ENCODE measurements at regions not wholly inside any gene's neighbourhood (a gene's known extent, or its start where the extent isn't known, plus 50 kb on each side); places are given as distances from the start of the nearest gene placed in this dataset.

DNA sequence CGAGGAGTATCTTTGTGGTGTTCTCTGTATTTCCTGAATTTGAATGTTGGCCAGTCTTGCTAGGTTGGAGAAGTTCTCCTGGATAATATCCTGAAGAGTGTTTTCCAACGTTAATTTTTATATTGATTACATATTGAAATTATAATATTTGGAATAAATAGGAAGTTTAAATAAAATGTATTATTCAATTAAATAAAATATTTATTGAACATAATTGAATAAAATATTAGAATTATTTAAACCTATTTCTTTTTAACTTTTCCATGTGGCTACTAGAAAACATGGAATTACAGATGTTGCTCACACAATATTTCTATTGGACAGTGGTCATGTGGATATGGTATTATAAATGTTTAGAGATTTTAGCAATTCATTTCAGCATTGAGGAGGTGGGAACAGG, 170.8 kb upstream of the FST start:
- no peaks in the 10 kb centered on the region for H3K4me1 Mint-ChIP-seq (ENCODE audit: low read depth in 2 of 2)
- no peak for ATAC-seq
- H3K36me3 Mint-ChIP-seq, result peaks cover 12% of the 10 kb centered on the region
- H3K9me3 Mint-ChIP-seq, result peaks cover 18% of the 10 kb centered on the region
- H3K4me3 Mint-ChIP-seq, result no peak overlapping the region
- no peaks in the 10 kb centered on the region for H3K27me3 Mint-ChIP-seq
- DNase-seq (ENCODE audit: low spot score), result no peak
- H3K27ac Mint-ChIP-seq, result no peak overlapping the region

DNA sequence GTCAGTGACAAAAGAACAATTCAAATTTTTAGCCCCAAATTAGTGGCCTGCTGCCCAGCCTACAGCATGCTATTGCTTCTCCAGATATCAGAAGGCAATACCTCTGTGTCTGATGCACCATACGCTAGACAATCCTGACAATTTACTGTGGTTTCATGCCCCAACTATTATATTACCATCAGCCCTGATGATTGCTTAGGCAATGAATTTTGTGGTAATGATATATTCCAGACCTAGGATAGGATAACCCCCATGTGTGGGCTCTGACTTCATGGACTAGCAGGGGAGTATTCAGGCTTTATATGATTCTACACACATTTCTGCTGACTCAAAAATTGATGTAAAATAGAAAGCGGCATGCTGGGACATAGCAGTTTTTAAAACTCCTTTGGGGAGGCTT, 168.7 kb upstream of the FST start:
- Mint-ChIP-seq H3K27ac (no peak overlapping the region), H3K9me3 (peaks cover 16% of the 10 kb centered on the region), H3K4me3 (no peak overlapping the region), H3K27me3 (no peaks in the 10 kb centered on the region), H3K4me1 (ENCODE audit: low read depth in 2 of 2) (no peaks in the 10 kb centered on the region), H3K36me3 (peaks cover 12% of the 10 kb centered on the region)
- DNase-seq (ENCODE audit: low spot score) (no peak), ATAC-seq (no peak)

DNA sequence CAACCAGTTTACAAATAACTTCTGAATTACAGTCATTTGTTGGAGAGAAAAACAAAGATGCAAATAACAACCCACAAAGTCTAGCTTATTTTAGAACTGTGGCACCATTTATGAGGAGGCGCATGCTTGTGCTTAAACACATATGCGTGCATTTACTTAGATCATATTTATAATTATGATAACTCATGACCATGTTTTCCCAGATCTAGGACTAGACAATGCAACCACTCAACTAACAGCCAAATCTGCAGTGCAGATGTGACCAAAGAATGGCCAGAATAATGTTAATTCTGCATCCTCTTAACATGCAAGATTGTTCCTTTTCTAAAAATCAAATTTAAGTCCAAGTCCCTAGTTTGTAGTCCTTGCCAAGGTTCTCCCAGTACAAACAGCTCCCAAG, 167.3 kb upstream of the FST start:
- Mint-ChIP-seq H3K36me3 (peaks cover 9% of the 10 kb centered on the region), H3K27ac (no peak overlapping the region), H3K4me1 (ENCODE audit: low read depth in 2 of 2) (no peaks in the 10 kb centered on the region), H3K4me3 (no peak overlapping the region), H3K27me3 (no peaks in the 10 kb centered on the region), H3K9me3 (peaks cover 20% of the 10 kb centered on the region)
- ATAC-seq (no peak), DNase-seq (ENCODE audit: low spot score) (no peak)

DNA sequence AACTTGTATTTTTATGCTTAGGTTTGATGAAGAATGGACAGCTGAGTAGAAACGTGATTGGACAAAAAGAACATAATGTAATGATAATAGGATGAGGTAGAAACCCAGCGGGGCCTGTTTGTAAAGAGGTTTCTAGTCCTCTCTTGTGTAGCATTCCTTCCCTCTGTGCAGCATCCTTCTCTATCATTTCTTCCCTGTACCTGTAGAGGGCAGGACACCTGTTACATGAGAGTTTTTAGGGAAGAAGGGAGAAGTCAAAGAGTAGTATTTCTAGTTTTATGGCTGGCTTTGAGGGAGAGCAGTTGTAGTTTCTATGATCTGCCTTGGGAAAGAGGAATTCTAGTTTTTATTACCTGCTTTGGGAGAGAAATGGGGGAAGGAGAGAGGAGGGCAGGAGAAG, 162.1 kb upstream of the FST start:
- Mint-ChIP-seq H3K27ac (no peak overlapping the region), H3K27me3 (no peaks in the 10 kb centered on the region), H3K9me3 (peaks cover 12% of the 10 kb centered on the region), H3K36me3 (no peaks in the 10 kb centered on the region), H3K4me1 (ENCODE audit: low read depth in 2 of 2) (no peaks in the 10 kb centered on the region), H3K4me3 (no peak overlapping the region)
- DNase-seq (ENCODE audit: low spot score) (no peak), ATAC-seq (no peak)

DNA sequence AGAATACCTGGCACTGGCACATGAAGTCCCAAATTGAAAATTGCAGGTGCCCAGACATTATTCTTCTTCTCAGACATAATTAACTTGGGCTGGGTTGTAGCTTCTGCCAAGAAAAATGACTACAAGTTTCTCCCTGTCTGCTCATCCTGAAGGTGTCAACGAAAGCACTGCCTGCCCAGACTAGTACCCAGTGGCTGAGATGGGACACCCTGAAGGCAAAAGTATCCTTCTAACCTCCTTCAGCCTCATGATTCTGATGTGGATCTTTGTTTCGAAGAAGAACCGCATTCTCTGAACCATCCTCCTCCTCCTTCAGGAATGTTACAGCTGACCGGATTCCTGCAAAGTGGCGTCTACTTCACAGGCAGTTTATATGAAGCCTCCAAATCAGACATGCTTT, 161.1 kb upstream of the FST start:
- ATAC-seq (no peak), DNase-seq (ENCODE audit: low spot score) (no peak)
- Mint-ChIP-seq H3K36me3 (no peaks in the 10 kb centered on the region), H3K9me3 (peaks cover 12% of the 10 kb centered on the region), H3K4me3 (no peak overlapping the region), H3K4me1 (ENCODE audit: low read depth in 2 of 2) (no peaks in the 10 kb centered on the region), H3K27ac (no peak overlapping the region), H3K27me3 (no peaks in the 10 kb centered on the region)

DNA sequence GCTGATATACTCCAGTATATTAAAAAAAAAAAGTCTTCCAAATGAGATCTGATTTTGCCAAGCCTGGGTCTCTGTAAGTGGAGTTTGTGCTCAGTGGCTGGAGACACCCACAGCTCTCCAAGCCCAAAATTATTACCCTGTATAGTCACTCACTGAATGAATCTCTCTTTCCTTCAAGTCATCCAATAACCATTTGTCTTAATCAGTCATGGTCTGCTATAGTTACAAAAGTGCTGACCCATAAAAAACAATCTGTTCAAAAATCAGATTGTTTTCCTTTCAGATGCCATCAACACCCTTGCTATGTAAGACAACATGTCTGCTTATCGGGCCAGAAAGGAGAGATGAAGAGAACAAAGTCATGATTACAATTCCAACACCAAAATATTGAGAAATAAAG, 159.4 kb upstream of the FST start:
- DNase-seq (ENCODE audit: low spot score) (no peak), ATAC-seq (no peak)
- no peaks in the 10 kb centered on the region for H3K36me3 Mint-ChIP-seq

DNA sequence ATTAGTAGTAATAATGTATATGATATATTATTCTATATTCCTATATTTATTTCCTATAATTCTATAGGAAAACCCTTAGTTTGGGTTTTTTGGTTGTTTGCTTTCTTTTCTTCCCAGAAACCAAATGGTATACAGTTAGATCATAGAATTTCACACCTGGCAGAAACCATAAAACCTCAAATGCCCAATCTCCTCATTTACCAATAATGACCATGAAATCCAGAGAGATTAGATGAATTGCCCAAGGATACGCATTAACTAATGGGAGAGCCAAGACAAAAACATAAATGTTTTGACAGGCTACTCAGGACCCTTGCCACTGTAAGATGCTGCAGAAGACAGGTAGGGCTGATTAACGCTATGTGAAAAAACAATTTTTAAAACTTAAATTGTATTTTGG, 158.7 kb upstream of the FST start:
- Mint-ChIP-seq H3K36me3 (no peaks in the 10 kb centered on the region), H3K9me3 (peaks cover 5% of the 10 kb centered on the region), H3K27ac (no peak overlapping the region), H3K4me3 (no peak overlapping the region), H3K27me3 (no peaks in the 10 kb centered on the region), H3K4me1 (ENCODE audit: low read depth in 2 of 2) (no peaks in the 10 kb centered on the region)
- DNase-seq (ENCODE audit: low spot score), result no peak
- no peak for ATAC-seq

More for the DNA sequence above, 159.4 kb upstream of the FST start:
- H3K27ac Mint-ChIP-seq, result no peak overlapping the region
- no peaks in the 10 kb centered on the region for H3K4me1 Mint-ChIP-seq (ENCODE audit: low read depth in 2 of 2)
- H3K27me3 Mint-ChIP-seq, result no peaks in the 10 kb centered on the region
- no peak overlapping the region for H3K4me3 Mint-ChIP-seq
- H3K9me3 Mint-ChIP-seq, result peaks cover 5% of the 10 kb centered on the region

DNA sequence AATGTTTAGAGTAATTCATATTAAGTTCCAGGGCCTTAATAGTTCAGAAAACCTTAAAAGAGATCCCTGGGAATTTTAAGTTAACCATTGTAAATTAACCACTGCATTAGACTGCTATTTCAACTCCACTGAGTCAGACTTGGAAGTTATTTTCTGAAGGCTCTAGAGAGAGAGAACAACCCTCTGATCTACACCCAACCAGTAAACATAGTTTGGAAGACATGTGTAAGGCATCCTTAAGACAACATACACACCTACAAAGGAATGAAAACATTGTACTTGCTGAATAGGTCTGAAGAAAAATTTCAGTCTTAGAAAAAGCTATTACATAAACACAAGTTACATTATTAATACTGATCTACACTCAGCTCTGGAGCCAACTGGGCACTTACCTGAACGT, 158.2 kb upstream of the FST start:
- ATAC-seq, result no peak
- Mint-ChIP-seq H3K27ac (no peak overlapping the region), H3K36me3 (no peaks in the 10 kb centered on the region), H3K4me3 (no peak overlapping the region), H3K4me1 (ENCODE audit: low read depth in 2 of 2) (no peaks in the 10 kb centered on the region), H3K27me3 (no peaks in the 10 kb centered on the region), H3K9me3 (no peaks in the 10 kb centered on the region)
- DNase-seq (ENCODE audit: low spot score), result no peak

DNA sequence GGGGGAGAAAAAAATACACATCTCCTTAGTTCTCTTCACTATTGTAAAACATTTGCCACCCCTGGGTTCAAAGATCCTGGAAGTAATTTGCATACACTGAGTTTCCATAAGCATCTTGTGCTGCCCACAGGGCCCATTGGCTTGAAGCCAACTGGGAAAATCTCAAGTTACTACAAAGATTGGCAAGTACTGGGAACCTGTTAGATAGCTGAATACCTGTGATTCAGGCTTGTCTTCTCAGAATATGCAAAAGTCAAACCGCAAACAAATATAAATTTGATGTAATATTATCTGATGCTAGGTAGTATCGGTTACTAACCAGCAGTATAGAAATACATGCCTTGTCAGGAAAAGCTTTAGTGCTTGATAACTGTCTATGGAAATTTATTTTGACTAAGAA, 156.9 kb upstream of the FST start:
- H3K4me1 Mint-ChIP-seq (ENCODE audit: low read depth in 2 of 2), result no peaks in the 10 kb centered on the region
- ATAC-seq, result no peak
- H3K9me3 Mint-ChIP-seq, result no peaks in the 10 kb centered on the region
- H3K27me3 Mint-ChIP-seq, result no peaks in the 10 kb centered on the region
- no peaks in the 10 kb centered on the region for H3K36me3 Mint-ChIP-seq
- no peak for DNase-seq (ENCODE audit: low spot score)
- no peak overlapping the region for H3K4me3 Mint-ChIP-seq
- H3K27ac Mint-ChIP-seq, result no peak overlapping the region

DNA sequence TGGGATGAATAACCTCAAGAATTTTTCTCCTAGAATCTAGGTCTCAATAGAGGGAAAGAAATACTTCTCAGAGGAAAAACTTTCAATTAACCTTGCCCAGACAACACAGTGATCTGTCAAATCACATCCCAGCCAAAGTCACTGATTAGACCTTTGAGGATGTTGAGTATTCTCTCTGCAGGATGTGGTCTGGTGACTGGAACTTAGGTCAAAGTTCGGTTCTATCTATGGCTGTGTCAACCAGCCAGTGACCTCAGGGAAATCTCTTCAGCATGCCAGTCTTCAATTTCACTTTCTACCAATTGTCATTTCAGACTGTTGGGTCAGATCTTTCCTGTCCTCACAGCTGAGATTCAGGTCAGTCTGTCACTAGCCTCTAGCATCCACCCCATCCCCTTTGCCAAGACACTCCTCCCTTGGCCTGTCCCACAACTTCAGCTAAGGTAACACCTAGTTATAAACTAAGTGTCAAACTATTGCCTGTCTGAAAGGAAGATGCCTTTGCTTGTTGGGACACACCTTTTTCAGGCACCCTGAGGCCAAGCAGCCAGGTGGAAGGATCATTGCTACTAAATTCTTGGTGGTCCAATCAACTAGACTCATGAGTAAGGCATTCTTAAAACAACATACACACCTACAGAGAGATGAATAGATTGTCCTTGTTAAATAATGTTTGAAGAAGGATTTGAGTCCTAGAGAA, 156.3 kb upstream of the FST start:
- DNase-seq (ENCODE audit: low spot score) (no peak), ATAC-seq (no peak)
- Mint-ChIP-seq H3K27ac (no peak overlapping the region), H3K36me3 (no peaks in the 10 kb centered on the region), H3K4me3 (no peak overlapping the region), H3K4me1 (ENCODE audit: low read depth in 2 of 2) (no peaks in the 10 kb centered on the region), H3K27me3 (no peaks in the 10 kb centered on the region), H3K9me3 (no peaks in the 10 kb centered on the region)

DNA sequence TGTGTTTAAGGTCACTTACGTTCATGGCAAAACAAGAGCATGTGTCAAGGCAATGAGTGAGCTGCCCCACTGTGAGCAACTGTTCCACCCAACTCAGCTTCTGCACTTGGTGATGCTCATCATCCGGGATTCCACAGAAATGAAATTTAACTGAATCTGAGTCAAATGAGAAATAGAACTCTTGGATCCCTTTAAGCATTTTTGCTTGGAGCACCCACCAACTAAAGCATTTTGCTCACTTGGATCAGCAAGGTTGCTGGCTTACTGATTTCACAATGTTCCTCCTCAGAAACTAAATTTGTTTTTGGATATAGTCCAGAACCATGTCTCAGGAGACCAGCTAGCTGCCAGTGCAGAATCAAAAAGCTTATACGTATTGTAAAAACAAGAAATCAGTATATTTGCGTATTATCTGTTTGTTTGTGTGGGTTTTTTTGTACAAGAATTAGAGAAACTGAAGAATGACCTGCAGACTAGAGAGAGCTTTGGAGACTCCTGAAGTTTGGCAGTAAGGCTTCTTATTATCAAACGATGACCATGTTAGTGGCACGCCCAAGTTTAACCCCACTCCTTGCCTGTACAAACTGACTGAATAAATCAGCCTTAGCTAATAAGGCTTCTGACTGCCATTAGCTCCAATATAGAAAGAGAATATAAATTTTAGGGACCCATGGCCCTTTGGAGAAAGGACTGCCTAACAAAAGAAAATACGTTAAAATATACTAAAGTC, 153.8 kb upstream of the FST start:
- H3K36me3 Mint-ChIP-seq, result no peaks in the 10 kb centered on the region

DNA sequence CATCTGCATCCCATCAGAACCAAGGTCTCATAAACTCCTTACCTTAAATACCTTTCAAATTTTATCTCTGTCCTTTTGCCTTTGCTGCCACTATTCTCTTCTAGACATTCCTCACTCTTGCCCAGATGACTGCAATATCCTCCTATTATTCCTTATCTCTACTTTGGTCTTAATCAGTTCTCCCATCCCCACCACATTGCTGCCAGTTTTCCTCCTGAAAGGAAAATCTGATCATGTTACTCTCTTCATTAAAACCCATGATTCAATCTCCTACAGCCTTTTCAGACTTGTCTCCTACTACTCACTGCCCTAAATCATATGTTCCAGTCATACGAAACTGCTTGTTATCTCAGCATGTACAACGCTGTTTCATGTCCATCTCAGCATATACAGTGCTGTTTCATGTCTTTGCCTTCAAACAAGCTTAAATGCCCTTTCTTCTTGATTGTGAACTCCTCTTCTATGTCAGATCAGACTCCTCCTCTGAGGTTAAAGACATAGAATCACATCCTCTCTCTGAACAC, 152.6 kb upstream of the FST start:
- Mint-ChIP-seq H3K27ac (no peak overlapping the region), H3K4me3 (no peak overlapping the region), H3K4me1 (ENCODE audit: low read depth in 2 of 2) (no peaks in the 10 kb centered on the region), H3K36me3 (no peaks in the 10 kb centered on the region), H3K9me3 (no peaks in the 10 kb centered on the region), H3K27me3 (no peaks in the 10 kb centered on the region)
- ATAC-seq, result no peak
- DNase-seq (ENCODE audit: low spot score), result no peak

More for the DNA sequence above, 153.8 kb upstream of the FST start:
- H3K4me3 Mint-ChIP-seq, result no peak overlapping the region
- no peaks in the 10 kb centered on the region for H3K9me3 Mint-ChIP-seq
- no peaks in the 10 kb centered on the region for H3K4me1 Mint-ChIP-seq (ENCODE audit: low read depth in 2 of 2)
- no peak overlapping the region for H3K27ac Mint-ChIP-seq
- no peak for DNase-seq (ENCODE audit: low spot score)
- no peak for ATAC-seq
- no peaks in the 10 kb centered on the region for H3K27me3 Mint-ChIP-seq

DNA sequence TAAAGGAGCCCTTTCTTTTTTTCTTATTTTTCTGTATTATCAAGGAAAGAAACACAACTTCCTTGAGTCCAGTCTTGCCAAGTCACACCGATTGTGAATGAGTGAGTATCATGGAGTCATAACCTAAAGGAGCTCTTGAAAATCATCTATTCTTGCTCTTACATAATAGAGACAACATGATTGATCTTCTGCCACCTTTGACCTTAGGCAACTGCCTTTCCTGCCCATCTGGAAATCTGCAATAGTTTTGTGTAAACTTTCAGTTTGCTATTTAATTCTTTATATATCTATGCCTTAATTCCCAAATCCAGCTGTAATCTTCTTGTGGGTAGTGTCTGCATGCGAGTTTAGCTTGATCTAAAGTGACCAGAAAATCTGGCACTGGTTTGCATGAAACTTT, 149.9 kb upstream of the FST start:
- Mint-ChIP-seq H3K4me3 (no peak overlapping the region), H3K9me3 (no peaks in the 10 kb centered on the region), H3K36me3 (no peaks in the 10 kb centered on the region), H3K27me3 (no peaks in the 10 kb centered on the region), H3K4me1 (ENCODE audit: low read depth in 2 of 2) (no peaks in the 10 kb centered on the region), H3K27ac (no peak overlapping the region)
- no peak for ATAC-seq
- no peak for DNase-seq (ENCODE audit: low spot score)

DNA sequence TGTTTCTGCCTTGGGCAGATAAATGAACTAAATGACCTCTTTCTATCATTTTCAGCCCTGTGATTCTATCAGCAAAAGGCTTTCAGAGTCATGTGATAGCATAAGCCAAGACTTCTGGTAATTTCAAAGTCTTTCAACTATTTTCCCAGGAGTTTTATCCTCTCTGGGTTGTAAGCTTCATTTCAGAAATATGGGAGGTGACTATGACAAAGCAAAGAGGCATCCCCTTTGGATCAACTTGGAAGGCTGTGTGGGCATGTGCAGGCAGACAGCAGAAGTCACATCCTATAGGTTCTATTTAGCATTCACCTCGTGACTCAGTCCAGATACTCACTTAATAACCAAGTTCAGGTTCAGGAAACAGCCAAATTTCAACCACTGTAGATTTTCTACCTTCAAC, 149.0 kb upstream of the FST start:
- Mint-ChIP-seq H3K27ac (no peak overlapping the region), H3K27me3 (no peaks in the 10 kb centered on the region), H3K4me3 (no peak overlapping the region), H3K36me3 (no peaks in the 10 kb centered on the region), H3K9me3 (no peaks in the 10 kb centered on the region), H3K4me1 (ENCODE audit: low read depth in 2 of 2) (no peaks in the 10 kb centered on the region)
- no peak for DNase-seq (ENCODE audit: low spot score)
- ATAC-seq, result no peak

All from natural killer cell treated with Interleukin-12 subunit alpha and Interleukin-12 subunit beta and Interleukin-15 and Interleukin-18, amount 100 ng/mL, for 72 hours (primary cell).